CD4-positive, alpha-beta T cell treated with Interleukin-2 at 100 ng/mL for 4 hours (primary cell): ENCODE measurements at regions not wholly inside any gene's neighbourhood (a gene's known extent, or its start where the extent isn't known, plus 50 kb on each side); places are given as distances from the start of the nearest gene placed in this dataset.
"Not testable (repeated sequence)": the region's sequence is repeated elsewhere in the genome, so short reads cannot be mapped to it uniquely, and the experiment has no call there.

Experiments
- DNase-seq: peaks from one replicate; pipeline ENCODE4 v3.0.0-alpha.2; 2020; ENCODE audit warnings: low spot score

DNA sequence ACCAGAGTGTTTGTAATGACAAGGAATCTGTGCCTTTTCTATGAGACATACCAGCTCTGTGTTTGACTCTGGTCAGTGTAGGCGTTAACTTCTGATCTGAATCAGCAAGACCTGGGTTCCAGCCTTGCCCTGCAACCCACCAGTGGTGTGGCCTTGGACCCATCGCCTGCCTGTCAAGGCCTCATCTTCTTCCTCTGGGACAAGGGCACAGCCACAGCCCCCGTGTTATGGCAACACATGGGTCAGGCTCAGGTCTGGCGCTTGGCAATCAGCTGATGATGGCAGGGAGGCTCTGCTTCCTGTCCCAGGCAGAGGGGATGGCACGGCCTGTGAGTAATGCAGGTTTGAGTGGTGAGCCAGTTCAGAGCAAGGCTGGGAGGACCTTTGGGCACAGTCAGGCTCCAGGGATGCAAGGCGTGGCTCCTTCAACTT is 69.1 kb upstream of the PLGLB2 start:
- DNase-seq: not testable (repeated sequence)

DNA sequence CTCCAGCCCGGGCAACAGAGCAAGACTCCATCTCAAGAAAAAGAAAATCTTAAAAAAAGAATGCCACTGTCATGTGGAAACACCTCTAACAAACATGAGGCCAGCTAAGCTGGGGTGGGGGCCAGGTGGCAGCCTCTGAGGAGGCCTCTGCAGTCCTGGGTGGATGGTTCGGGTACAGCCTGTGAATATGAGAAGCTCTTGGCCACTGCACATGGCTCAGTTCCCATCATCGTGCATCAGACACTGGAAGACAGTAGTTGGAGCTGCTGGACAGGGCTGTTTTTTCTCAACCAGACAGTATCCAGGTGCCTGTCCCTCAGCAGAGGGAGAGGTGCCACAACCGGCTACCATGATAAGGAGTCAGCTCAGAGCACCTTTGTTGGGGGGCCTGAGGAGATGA is 67.9 kb upstream of the PLGLB2 start:
- DNase-seq: not testable (repeated sequence)

DNA sequence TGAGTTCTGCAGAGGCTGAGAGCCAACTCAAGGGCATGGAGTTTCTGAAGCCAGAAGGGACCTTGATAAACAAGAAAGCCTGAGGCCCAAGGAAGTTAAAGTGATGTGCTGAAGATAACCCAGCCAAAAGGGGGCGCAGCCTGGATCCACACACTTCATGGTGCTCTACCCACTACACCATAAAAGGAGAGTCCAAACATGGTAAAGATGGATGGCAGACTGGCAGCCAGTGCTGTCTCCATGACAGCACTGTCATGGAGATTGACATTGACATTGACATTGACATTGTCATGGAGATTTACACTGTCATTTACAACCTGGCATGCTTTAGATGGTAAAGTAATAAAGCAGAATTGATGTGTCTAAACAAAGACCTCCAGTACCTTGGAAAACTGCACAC is 67.2 kb upstream of the PLGLB2 start:
- not testable (repeated sequence) for DNase-seq

GRCh38 chr2:87683451-87683850 is 64.4 kb upstream of the PLGLB2 start:
- DNase-seq: not testable (repeated sequence)

DNA sequence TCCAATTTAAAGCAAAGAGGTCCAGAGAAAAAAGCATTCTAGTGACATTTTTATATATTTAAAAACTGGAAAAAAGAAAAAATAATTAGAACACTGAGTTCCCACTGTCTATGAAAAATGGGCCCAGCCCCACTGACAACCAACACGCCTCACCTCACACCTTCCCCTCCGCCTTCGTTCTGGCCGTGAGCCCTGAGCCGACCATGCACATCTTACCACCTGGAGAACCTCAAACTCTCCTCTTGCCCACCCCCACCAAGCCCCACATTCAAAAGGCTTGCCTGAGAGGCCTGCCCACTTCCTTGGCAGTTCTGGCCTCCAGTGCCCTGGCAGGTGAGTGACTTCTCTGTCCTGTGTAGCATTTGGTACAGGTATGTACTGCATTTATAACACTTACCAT is 63.9 kb upstream of the PLGLB2 start:
- not testable (repeated sequence) for DNase-seq

- not testable (repeated sequence) for DNase-seq
Observed at GRCh38 chr2:87685558-87685957, 62.3 kb upstream of the PLGLB2 start.

GRCh38 chr2:87686873-87687549 is 60.9 kb upstream of the PLGLB2 start:
- DNase-seq: not testable (repeated sequence)

GRCh38 chr2:87687550-87688270 is 60.2 kb upstream of the PLGLB2 start:
- DNase-seq: not testable (repeated sequence)

- not testable (repeated sequence) for DNase-seq
Observed at GRCh38 chr2:87691899-87692592, 55.8 kb upstream of the PLGLB2 start.

GRCh38 chr2:87692914-87693313 is 55.0 kb upstream of the PLGLB2 start:
- not testable (repeated sequence) for DNase-seq

GRCh38 chr2:87693882-87694281 is 54.0 kb upstream of the PLGLB2 start:
- not testable (repeated sequence) for DNase-seq

GRCh38 chr2:87695596-87696323 is 52.1 kb upstream of the PLGLB2 start:
- DNase-seq: not testable (repeated sequence)
